ENCODE measurements at regions not wholly inside any gene's neighbourhood (a gene's known extent, or its start where the extent isn't known, plus 50 kb on each side); places are given as distances from the start of the nearest gene placed in this dataset.

GRCh38 chr1:82775406-82776000 lies 974.8 kb downstream of the ADGRL2 start:
- DNase-seq (ENCODE audit: low spot score), result peak; percentile 27

DNA sequence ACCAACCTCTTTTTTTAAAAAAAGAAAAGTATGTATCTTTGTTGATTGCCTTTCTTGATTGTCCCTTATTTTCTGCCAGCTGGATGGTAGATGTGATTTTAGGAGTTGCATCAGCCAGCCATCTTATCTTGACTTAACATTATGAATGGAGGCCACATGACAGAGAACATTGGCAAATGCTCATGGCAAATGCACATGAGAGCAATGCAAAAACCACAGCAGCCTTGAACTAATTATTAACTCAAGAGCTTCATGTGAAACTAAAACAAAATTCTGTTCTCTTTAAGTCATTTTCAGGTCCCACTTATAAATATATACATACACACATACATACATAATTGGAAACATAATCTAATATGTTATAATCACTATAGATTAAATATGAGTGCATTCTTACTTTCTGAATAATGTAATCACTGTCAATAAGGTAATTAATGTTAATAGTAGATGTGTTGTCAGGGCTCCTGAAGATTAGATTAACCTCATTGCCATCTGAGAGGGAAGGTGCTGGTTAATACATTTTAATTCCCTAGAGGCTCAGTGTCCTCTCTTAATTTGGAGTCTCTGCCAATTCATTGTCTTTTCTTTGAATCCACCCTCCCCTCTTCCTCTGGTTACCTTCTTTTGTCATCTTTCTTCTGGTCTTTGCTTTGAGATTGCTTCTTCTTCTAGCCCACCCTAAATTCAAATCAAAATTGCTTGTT lies 962.2 kb downstream of the ADGRL2 start:
- no peak for DNase-seq (ENCODE audit: low spot score)

DNA sequence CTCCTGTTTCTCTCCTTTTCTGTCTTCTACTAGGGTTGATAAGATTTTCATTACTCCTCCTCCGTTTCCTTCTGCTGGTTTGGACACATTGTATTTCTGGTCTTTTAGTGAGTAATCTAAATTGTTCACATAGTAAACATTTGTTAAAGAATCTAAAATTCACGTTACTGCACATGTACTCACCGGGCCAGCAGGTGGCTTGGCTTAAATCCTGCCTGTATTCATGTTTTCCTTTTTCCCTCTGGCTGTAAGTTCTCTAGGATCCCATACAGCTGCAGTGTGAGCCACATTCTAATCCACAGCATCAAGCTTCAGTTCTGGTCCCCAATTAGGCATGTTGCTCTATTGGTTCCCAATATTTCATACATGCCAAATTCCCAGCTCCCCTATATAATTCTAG lies 958.3 kb downstream of the ADGRL2 start:
- no peak for DNase-seq (ENCODE audit: low spot score)

DNA sequence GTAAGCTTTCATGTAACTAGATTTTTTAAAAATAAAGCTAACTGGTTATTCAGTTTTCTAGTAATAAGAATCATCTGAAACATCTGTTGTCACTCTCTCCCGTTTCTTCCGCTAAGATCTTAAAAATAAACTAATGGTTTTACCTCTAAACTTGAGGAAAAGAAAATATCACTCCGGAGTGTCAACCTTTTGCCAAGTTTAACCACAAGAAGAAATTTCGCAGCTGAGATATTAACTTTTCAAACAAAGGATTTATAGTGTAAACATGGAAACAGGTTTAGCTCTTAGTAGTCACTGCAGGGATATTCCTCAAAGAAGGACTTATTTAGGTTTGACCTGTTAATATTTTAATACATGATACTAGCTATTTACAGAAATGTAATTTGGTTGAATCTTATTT lies 954.9 kb downstream of the ADGRL2 start:
- DNase-seq (ENCODE audit: low spot score), result no peak

DNA sequence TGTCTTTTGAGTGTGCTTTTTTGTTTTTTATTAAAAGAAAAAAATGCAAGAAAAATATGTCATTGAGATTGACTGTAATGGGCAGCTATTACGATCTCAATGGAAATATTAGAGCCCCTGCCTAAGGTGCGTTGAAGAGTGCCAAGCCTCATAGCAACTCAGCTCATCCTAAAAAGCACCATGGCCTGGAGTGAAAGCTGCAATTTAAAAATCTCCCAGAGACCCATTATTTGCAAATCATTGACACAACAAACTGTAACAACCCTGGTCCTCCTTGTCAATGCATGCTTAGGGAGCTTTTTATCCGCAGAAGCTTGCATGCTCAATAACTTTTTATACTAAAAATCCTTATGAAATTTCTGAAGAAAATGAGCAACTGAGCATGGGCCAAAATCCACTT lies 954.5 kb downstream of the ADGRL2 start:
- DNase-seq (ENCODE audit: low spot score), result no peak

GRCh38 chr1:82752046-82752445 lies 951.3 kb downstream of the ADGRL2 start:
- no peak for DNase-seq (ENCODE audit: low spot score)

DNA sequence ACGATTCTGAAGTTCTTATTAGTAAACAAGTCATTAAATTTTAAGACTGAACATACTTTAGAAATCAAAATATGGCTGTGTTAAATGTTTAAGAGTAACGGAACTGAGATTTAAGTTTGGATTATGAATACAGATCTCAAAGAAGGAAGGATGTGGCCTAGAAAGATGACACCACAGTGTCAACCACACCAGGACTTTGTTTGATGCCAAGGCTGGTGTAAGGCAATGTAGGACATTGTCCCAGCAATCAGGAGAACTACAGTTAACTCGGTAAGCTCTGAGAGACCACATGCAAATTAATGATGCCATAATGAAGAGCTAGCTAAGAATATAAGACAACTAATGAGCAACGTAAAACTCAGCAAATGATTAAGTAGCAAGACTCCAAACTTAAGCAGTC lies 932.9 kb downstream of the ADGRL2 start:
- DNase-seq (ENCODE audit: low spot score), result no peak

- no peak for DNase-seq (ENCODE audit: low spot score)
These were observed 930.5 kb downstream of the ADGRL2 start for GRCh38 chr1:82731216-82731615.

- no peak for DNase-seq (ENCODE audit: low spot score)
These were observed 927.5 kb downstream of the ADGRL2 start for GRCh38 chr1:82728206-82728605.

GRCh38 chr1:82724246-82724645 lies 923.5 kb downstream of the ADGRL2 start:
- no peak for DNase-seq (ENCODE audit: low spot score)

- DNase-seq (ENCODE audit: low spot score), result no peak
These were observed 921.9 kb downstream of the ADGRL2 start for GRCh38 chr1:82722608-82723007.

DNA sequence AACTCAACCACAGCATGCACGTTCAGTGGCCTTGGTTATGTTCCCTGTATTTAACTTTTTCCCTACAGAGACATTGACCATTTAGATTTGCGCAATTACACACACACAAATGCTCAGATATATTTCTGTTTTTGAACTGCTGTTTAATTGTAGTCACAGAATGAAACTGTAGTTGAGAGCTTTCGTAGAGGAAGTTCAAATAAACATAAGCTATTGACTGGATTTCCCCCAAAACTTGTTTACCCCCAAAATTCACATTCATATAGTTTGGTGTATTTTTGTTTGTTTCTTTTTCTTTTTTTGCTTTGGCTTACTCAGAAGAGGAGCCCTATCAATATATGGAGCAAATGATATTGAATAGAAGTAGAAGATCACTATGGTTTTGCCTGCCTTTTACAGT lies 921.0 kb downstream of the ADGRL2 start:
- no peak for DNase-seq (ENCODE audit: low spot score)

- no peak for DNase-seq (ENCODE audit: low spot score)
These were observed 918.1 kb downstream of the ADGRL2 start for GRCh38 chr1:82718719-82719419.

- DNase-seq (ENCODE audit: low spot score), result no peak
These were observed 909.4 kb downstream of the ADGRL2 start for GRCh38 chr1:82710091-82710490.

DNA sequence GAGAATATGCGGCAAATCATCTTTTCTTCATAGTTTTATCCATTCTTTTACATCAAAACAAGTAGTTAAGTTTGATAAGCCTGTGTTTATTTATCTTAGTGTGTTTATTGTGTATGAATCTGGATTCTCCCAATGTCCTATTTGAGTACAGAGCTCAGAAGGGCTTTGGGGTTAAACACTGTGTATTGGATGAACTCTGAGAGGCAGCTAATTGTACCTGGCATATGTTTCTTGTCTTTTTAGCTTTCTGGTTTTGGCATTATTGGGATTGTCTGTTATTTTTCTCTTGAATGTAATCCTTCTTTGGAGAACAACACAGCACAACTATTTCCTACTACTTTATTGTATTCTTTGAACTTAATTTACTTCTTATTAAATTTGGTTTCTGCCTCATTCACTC lies 906.9 kb downstream of the ADGRL2 start:
- DNase-seq (ENCODE audit: low spot score), result no peak

GRCh38 chr1:82706741-82707140 lies 906.0 kb downstream of the ADGRL2 start:
- DNase-seq (ENCODE audit: low spot score), result no peak

DNA sequence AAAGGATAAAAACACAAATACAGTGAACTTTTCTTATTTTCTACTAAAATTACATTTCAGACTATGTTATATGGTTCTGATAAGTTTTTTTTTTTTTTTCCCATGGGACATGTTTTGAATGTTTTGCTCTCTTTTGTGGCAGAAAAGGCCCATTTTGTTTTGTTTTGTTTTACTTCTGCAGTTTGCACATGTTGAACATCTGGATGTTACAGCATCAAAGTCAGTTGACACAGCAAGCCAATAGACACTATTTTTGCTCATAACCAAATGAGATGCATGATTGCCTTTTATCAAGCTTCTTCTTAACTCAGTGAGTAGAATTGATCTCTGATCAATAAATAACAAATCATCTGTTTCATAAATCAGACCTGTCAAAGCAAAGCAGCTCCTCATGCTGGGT lies 904.2 kb downstream of the ADGRL2 start:
- DNase-seq (ENCODE audit: low spot score), result no peak

- DNase-seq (ENCODE audit: low spot score), result no peak
These were observed 903.7 kb downstream of the ADGRL2 start for GRCh38 chr1:82704393-82704792.

DNA sequence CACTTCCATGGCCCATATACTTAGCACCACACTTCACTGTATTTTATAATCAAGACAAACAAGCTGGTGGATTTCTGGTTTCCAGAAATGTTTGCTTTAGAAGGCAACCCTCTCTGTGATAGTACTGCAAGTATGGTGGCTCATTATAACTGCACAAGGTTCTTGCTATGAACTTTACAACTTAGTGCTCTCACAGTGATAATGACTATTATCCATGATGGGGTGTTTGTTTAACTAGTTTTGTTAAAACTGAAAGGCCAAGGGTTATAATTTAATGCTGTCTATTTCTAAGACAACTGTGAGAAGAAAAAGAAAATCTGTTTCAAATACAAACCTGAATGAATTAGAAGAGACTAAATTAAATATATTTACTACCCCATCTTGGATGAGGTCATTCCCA lies 903.2 kb downstream of the ADGRL2 start:
- no peak for DNase-seq (ENCODE audit: low spot score)

GRCh38 chr1:82700476-82700875 lies 899.7 kb downstream of the ADGRL2 start:
- DNase-seq (ENCODE audit: low spot score), result no peak

DNA sequence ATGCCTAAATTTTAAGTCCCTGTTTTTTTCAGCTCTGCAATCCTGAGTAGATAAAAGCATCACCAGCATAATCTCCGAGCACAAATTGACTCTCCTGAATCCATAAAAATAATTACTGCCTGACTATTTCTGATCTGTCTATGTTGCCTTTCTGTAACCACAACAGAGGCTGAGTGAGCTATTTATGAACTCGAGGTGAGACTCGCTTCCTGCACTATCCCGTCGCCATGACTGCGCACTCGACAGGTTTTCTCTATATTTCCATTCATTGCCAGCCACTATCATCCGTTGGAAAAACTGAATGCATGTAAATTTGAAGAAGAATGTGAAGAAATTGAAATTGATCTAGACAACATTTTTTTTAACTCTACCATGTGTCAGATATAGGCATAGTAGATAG lies 897.2 kb downstream of the ADGRL2 start:
- DNase-seq (ENCODE audit: low spot score), result peak; percentile 34

DNA sequence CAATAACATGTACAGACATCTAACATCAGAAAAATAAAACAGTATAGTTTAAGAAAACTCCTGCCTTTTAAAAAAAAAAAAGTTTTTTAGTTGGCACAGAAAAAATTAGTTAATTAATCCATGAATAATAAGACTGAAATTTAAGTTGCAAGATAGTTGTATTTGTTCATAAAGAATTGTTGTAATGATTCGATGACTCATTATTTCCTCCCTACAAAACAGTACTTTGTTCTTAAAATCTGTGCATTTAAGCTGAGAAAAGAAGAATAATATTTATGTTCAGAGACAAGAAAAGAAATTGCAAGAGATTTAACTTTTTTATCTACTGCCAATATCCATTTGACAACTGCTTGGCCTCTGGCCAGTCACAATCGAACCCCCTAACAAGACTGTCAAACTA lies 894.7 kb downstream of the ADGRL2 start:
- no peak for DNase-seq (ENCODE audit: low spot score)

DNA sequence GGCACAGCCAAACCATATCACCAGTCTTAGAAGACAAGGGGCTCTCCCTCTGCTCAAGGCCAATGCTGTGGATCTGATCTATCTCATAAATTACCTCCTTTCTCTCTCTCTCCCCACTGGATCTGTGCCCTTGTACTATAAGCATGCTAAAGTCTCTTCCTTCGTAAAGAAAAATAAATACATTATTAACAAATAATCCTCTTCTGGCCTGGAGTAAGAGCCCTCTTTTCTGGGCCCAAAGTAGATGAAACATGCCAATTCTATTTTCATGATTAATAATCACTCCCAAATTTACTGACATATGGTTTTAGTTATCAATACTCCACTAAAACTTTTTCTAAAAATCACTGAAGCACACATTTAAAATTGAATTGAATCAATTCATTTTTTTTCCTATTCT lies 889.7 kb downstream of the ADGRL2 start:
- no peak for DNase-seq (ENCODE audit: low spot score)

GRCh38 chr1:82689217-82689616 lies 888.5 kb downstream of the ADGRL2 start:
- no peak for DNase-seq (ENCODE audit: low spot score)

Measured in SW480 (cell line).